Upper lobe of left lung (tissue), 4 donors: ENCODE measurements at regions not wholly inside any gene's neighbourhood (a gene's known extent, or its start where the extent isn't known, plus 50 kb on each side); places are given as distances from the start of the nearest gene placed in this dataset.

ENCODE experiments used
- CTCF ChIP-seq, 6 experiments: fragments of 450-650 bp in 4 of 6; fragments of 200-600 bp in 2 of 6; sonication (generic) in 2 of 6; IDR thresholded peaks; one replicate each; pipeline ENCODE4 v1.5.1; 2016 to 2019; ENCODE audit warnings: antibody characterized with exemption in 6 of 6
- EP300 ChIP-seq, 4 donors: sonication (generic); formaldehyde crosslinking; IDR thresholded peaks; one replicate each; pipeline ENCODE4 v1.5.1; 2017; ENCODE audit warnings: antibody characterized with exemption in 4 of 4, control low read depth in 2 of 4
- POLR2A ChIP-seq, 4 donors: fragments of 450-650 bp; IDR thresholded peaks; one replicate each; pipeline ENCODE4 v1.5.1; 2016 to 2017; ENCODE audit warnings: antibody characterized with exemption in 4 of 4, mild to moderate bottlenecking in 2 of 4
- POLR2AphosphoS5 ChIP-seq, 2 donors: sonication (generic); formaldehyde crosslinking; IDR thresholded peaks; one replicate each; pipeline ENCODE4 v1.5.1; 2017; ENCODE audit warnings: antibody characterized with exemption in 2 of 2

GRCh38 chr6:84486526-84486925 lies 259.1 kb upstream of the CEP162 start:
- TF ChIP-seq CTCF (IDR thresholded peaks at IDR 0.05): no peak
- no peak for TF ChIP-seq POLR2AphosphoS5 (IDR thresholded peaks at IDR 0.05)
- TF ChIP-seq EP300 (IDR thresholded peaks at IDR 0.05): no peak
- TF ChIP-seq POLR2A (IDR thresholded peaks at IDR 0.05): no peak
